Neural progenitor cell (in vitro differentiated cells): ENCODE measurements at regions not wholly inside any gene's neighbourhood (a gene's known extent, or its start where the extent isn't known, plus 50 kb on each side); places are given as distances from the start of the nearest gene placed in this dataset.

Source experiments
- DNase-seq: peaks from one replicate; pipeline ENCODE4 v3.0.0-alpha.2; 2016; ENCODE audit warnings: low spot score
- H2AFZ ChIP-seq: fragments of 200-600 bp; sonication (generic); replicated peaks from 2 replicates; pipeline ENCODE4 v1.6.1; 2016; ENCODE audit warnings: antibody characterized with exemption
- H3F3A ChIP-seq: fragments of 200-600 bp; sonication (generic); 2 replicates; pipeline ENCODE4 v1.6.1; 2016; ENCODE audit warnings: antibody characterized with exemption, low read depth
- H3K27ac ChIP-seq: fragments of 200-600 bp; sonication (generic); 2 replicates; pipeline ENCODE4 v1.5.1; 2016; ENCODE audit warnings: mild to moderate bottlenecking
- H3K27me3 ChIP-seq: fragments of 200-600 bp; sonication (generic); 2 replicates; pipeline ENCODE4 v1.6.1; 2016; ENCODE audit warnings: mild to moderate bottlenecking, moderate library complexity
- H3K36me3 ChIP-seq: fragments of 200-600 bp; sonication (generic); 2 replicates; pipeline ENCODE4 v1.5.1; 2016
- H3K4me1 ChIP-seq: fragments of 200-600 bp; sonication (generic); 2 replicates; pipeline ENCODE4 v1.6.1; 2016; ENCODE audit warnings: mixed run types
- H3K4me2 ChIP-seq: fragments of 200-600 bp; sonication (generic); 2 replicates; pipeline ENCODE4 v1.6.1; 2016
- H3K4me3 ChIP-seq: fragments of 200-600 bp; sonication (generic); 2 replicates; pipeline ENCODE4 v1.5.1; 2016
- H3K79me2 ChIP-seq: fragments of 200-600 bp; sonication (generic); 2 replicates; pipeline ENCODE4 v1.6.1; 2016; ENCODE audit warnings: low read depth
- H3K9ac ChIP-seq: fragments of 200-600 bp; sonication (generic); 2 replicates; pipeline ENCODE4 v1.6.1; 2016
- H3K9me3 ChIP-seq: fragments of 200-600 bp; sonication (generic); 2 replicates; pipeline ENCODE4 v1.5.1; 2016; ENCODE audit warnings: low read depth
- H4K20me1 ChIP-seq: fragments of 200-600 bp; sonication (generic); 2 replicates; pipeline ENCODE4 v1.6.1; 2016; ENCODE audit warnings: low read depth
- H3K27ac Mint-ChIP-seq: 3 replicates; pipeline ENCODE4 v1.8.0; 2021; ENCODE audit warnings: mixed read lengths
- H3K27me3 Mint-ChIP-seq: 2 replicates; pipeline ENCODE4 v1.8.0; 2022; ENCODE audit warnings: low read depth, mild to moderate bottlenecking, inconsistent platforms, moderate library complexity, mixed read lengths; ENCODE audit not compliant: insufficient read depth
- H3K36me3 Mint-ChIP-seq: 3 replicates; pipeline ENCODE4 v1.8.0; 2021; ENCODE audit warnings: mixed read lengths
- H3K4me1 Mint-ChIP-seq: 3 replicates; pipeline ENCODE4 v1.8.0; 2021; ENCODE audit warnings: mixed read lengths
- H3K4me3 Mint-ChIP-seq: 3 replicates; pipeline ENCODE4 v1.8.0; 2021; ENCODE audit warnings: mild to moderate bottlenecking, moderate library complexity, mixed read lengths
- H3K9me3 Mint-ChIP-seq: 3 replicates; pipeline ENCODE4 v1.8.0; 2020; ENCODE audit warnings: mixed read lengths
- CTCF ChIP-seq: fragments of 200-600 bp; sonication (generic); IDR thresholded peaks from 2 replicates; pipeline ENCODE4 v1.5.1; 2017; ENCODE audit warnings: antibody characterized with exemption, mild to moderate bottlenecking
- EZH2 ChIP-seq: fragments of 200-600 bp; sonication (generic); IDR thresholded peaks from 2 replicates; pipeline ENCODE4 v1.6.1; 2017; ENCODE audit warnings: antibody characterized with exemption, mild to moderate bottlenecking, moderate library complexity
- EZH2phosphoT487 ChIP-seq: fragments of 200-600 bp; sonication (generic); IDR thresholded peaks from 2 replicates; pipeline ENCODE4 v1.6.1; 2017; ENCODE audit warnings: antibody characterized with exemption

GRCh38 chr1:231091415-231091814 lies 51.4 kb upstream of the FAM89A start:
- Mint-ChIP-seq H3K27ac (no peak overlapping the region), H3K4me3 (no peak overlapping the region), H3K27me3 (peaks cover 10% of the 10 kb centered on the region), H3K36me3 (no peaks in the 10 kb centered on the region), H3K4me1 (peaks cover 29% of the 10 kb centered on the region), H3K9me3 (no peaks in the 10 kb centered on the region)
- no peaks in the 10 kb centered on the region for H3K36me3 ChIP-seq
- peaks cover 82% of the 10 kb centered on the region for H3K27me3 ChIP-seq
- no peak overlapping the region for H3K4me3 ChIP-seq
- no peak overlapping the region for H3K27ac ChIP-seq
- no peaks in the 10 kb centered on the region for H3K79me2 ChIP-seq
- H2AFZ ChIP-seq: peak overlapping the region; percentile 27
- H3F3A ChIP-seq: peaks cover 4% of the 10 kb centered on the region
- no peak overlapping the region for H3K4me2 ChIP-seq
- H3K9ac ChIP-seq: no peak overlapping the region
- TF ChIP-seq CTCF (no peak), EZH2 (no peak), EZH2phosphoT487 (no peak)
- H3K4me1 ChIP-seq: peaks cover 10% of the 10 kb centered on the region
- H4K20me1 ChIP-seq: no peaks in the 10 kb centered on the region
- no peaks in the 10 kb centered on the region for H3K9me3 ChIP-seq
- no peak for DNase-seq
